GM21737 (cell line): ENCODE measurements at regions not wholly inside any gene's neighbourhood (a gene's known extent, or its start where the extent isn't known, plus 50 kb on each side); places are given as distances from the start of the nearest gene placed in this dataset.
"Not testable (repeated sequence)": the region's sequence is repeated elsewhere in the genome, so short reads cannot be mapped to it uniquely, and the experiment has no call there.

Experiments
- ATAC-seq: cut with Tn5 transposase; IDR thresholded peaks from one replicate; pipeline ENCODE4 v1.9.1; 2021; ENCODE audit warnings: mild to moderate bottlenecking, moderate library complexity; ENCODE audit not compliant: unreplicated experiment

DNA sequence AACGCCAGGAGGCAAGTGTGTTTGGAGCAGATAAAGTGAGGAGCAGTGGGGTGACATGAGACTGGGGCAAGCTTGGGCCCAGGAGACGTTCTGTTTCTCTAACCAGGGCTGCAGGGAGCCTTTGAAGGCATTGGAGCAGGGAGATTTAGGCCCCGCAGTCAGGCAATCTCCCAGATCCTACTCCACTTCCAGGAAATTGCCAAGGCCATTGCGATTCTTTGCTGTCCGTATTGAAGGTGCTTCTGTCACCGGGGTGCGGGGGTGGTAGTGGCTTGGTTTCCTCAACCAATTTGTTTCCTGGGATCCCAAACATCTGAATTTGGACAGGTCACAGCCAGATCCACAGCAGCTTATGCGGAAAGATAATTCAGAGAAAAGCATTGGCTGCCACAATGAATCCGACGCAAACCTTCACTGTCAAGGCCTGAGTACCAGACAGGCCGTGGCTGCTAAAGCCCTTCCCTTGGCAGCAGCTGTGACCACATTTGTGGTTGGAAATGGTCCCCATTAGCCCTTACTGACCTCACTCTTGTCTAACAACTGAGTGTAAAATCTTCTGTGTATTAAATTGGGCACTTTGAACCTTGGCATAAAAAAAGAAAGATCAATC is 385.6 kb downstream of the PTPRU start:
- ATAC-seq: no peak

DNA sequence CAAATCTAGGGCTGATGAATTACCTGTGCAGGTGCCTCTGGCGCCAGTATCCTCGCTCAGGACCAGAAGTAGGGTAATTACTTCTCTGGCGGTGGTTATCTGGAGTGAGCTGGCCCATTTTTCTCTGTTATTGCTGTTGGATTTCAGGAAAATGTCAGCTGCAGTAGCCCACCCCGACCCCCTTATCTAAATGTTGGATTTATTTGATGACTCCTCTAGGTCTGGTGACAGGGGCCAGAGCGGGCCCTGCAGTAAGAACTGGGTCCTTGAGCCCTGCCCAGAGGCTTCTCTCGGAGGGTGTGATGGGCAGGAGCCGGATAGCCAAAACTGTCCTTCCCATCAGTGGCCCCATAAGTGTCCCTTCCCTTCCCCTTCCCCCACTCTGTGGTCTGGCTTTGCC is 384.3 kb downstream of the PTPRU start:
- no peak for ATAC-seq

DNA sequence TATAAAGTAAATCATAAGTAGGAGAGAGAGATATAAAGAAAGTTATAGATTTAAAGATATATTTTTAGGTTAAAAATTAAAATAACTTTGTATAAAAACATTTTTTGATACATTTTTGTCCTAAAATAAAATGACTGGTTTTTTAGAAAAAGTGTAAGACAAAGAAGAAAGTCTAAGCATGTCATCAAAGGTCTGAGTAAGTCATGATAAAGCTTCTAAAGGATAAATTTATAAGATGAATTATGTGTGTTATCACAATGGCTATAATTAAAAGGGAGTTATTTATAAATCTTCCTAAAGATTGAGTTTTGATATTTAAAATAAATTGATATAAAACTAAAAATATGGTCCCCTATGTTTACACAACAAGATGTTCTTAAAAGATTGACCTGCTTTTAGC is 370.9 kb downstream of the PTPRU start:
- ATAC-seq: no peak

DNA sequence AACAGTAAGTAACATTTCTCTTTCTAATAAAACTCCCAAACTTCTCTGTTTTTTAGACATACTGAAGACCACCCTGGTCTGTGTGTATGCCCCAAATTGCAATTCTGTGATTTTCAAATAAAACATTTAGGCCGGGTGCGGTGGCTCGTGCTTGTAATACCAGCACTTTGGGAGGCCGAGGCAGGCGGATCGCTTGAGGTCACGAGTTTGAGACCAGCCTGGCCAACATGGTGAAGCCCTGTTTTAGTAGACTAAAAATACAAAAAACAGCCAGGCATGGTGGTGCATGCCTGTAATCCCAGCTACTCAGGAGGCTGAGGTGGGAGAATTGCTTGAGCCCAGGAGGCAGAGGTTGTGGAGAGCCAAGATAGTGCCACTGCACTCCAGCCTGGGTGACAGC is 368.5 kb downstream of the PTPRU start:
- not testable (repeated sequence) for ATAC-seq

DNA sequence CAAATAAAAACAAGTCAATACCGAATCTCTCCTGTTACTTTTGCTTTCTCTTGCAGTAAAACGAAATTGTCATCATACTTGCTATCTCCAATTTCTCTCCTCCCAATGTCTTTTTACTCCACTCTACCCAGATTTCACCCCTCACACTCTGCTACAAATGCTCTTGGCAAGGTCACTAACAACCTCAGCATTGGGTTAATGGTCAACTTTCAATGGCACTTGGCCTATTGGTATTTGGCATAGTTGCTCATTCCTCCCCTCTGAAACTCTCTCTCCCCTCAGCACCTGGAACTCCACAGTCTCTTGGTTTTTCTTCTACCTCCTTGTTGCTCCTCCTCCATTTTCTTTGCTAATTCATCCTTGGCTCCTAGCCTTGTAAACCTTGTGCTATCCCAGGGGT is 367.3 kb downstream of the PTPRU start:
- no peak for ATAC-seq

- ATAC-seq: no peak
Observed at GRCh38 chr1:29602203-29602602, 365.9 kb downstream of the PTPRU start.

GRCh38 chr1:29601021-29601420 is 364.7 kb downstream of the PTPRU start:
- no peak for ATAC-seq

DNA sequence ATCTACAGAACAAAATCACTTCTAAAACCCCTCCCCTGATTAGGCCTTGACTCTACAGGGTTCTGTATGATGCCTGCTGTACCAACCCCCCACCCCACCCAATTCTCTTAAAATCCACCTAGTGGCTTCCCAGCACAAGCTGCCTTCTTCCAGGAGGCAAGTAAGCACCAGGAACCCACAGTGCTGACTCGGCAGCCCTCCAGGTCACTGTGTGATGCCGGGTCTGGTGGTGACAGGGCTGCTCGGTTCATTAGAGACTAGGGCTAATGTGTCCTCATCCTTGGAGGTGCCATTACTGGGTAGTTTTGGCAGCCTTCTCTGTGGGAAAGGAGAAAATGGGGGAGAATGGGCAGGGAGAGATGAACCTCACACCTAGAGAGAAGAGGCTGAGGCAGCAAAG is 363.5 kb downstream of the PTPRU start:
- ATAC-seq: no peak

GRCh38 chr1:29599071-29599470 is 362.7 kb downstream of the PTPRU start:
- no peak for ATAC-seq

DNA sequence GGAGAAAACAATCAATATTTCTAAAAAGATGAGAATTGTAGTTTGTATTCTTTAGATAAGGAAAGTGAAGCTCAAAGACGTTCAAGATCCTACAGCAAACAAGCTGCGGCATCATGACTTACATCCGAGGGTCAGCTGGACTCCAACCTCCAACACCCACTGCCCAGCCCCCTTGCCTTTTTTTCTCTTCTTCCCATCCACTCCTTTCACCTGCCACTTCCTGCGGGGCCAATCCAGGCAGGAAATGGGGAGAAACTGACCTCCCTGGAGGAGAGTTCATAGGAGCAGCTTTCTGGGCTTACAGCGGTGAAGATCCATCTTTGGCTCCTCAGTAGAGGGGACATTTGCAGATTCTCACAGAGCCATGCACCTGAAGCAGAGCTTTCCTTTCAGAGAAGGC is 361.5 kb downstream of the PTPRU start:
- no peak for ATAC-seq

GRCh38 chr1:29593601-29594382 is 357.5 kb downstream of the PTPRU start:
- ATAC-seq: no peak

- no peak for ATAC-seq
Observed at GRCh38 chr1:29592731-29593130, 356.4 kb downstream of the PTPRU start.

- no peak for ATAC-seq
Observed at GRCh38 chr1:29592261-29592615, 355.9 kb downstream of the PTPRU start.

DNA sequence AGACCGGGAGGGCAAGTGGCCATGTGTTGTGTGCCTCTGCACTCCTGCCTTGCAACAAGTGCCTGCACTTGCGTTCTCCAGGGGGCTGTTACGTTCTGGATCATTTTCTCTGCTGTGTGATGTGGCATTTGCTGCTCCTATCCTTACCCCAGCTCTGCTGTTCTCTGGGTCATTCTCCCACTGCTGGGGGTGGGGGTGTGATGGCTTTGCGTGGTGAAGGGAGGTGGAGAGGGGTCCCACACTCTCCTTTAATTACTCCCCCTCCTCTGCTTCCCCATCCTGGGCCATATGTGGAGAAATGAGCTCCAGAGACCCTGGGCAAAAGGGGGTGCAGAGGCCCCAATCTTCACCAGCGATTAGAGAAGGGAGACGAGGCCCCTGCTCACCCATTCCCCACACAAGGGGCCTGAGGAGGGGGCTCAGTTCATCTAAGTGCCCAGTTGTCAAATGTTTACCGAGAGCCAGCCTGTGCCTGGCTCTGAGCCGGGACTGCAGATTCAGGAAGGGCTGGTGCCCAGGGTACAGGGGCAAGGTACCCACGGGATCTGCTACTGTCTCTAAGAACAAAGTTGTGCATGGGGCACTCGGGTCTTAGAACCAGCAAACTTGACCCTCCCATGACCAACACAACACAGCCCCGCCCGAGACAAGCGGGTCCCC is 355.4 kb downstream of the PTPRU start:
- ATAC-seq: no peak

DNA sequence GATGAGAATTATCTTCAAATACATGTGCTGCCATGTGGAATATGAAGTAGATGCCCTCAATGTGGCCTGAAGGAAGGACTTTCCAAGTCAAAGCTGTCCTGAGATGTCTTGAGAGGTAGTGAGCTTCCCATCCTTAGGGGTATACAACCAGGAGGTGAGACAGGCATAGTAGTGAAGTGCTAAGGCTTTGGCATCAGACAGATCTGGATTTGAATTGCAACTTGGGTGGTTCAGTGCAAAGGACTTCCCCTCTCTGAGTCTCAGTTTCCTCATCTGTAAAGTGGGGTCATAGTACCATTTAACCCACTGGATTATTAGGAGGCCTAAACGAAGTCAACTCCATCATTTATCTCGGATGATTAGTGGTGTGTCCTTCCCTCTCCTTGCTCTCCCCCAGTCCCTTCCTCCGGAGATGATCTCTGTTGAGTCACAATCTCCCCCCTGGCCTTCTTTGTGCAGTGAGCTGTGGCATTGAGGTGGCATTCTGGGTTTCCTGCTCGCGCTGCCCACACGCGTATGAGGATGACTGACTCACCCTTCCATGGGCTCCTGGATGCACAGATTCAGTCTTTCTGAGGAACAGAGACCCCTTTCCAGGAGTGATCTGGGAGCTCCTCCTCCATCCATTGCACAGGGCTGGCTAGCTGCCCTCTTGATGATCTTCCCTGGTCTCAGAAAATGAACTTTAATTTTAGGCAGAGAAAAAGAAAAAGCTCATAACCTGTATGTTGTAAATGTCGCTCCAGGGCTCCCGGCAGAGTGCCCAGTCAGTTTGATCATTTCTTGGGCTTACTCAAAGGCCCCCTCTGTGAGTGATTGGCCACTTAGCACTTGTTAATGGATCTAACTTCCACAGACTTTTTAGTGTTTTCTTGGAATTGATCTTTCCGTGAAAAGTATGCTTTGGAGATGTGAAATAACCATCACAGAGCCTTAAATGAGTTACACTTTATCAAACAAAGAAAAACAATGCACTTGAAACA is 354.6 kb downstream of the PTPRU start:
- ATAC-seq: no peak

- not testable (repeated sequence) for ATAC-seq
Observed at GRCh38 chr1:29589716-29590115, 353.4 kb downstream of the PTPRU start.

DNA sequence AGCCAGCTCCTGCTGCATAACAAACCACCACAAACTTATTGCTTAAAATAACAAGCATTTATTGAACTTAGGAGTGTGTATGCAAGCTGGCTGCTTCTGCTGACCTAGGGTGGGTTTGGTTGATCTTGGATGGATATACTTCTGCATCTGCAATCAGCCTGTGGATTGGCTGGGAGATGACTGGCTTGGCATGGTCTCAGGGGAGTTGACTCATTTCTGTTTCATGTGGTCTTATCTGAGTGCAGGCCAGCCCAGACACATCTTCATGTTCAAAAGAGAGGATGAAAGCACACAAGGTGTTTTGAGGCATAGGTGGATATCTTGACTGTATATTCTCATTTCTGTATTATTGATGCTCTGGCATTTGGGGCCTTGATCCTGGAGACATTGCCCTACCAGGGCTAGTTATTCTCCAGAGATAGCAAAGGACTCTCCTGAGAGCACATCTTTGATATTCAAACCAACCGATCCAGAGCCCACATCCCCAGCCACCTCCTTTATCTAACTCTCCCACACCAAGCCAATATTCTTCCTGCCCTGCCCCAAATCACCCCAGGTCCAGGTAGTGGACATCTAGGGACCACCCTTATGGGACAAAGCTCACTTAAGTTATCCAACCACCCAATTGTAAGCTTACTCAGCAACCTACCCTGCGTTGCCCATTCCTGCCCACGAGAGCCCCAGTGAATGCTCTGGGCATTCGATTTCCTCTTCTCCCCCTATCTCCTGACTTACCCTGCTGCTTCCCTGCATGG is 350.8 kb downstream of the PTPRU start:
- ATAC-seq: no peak

GRCh38 chr1:29586215-29586614 is 349.9 kb downstream of the PTPRU start:
- no peak for ATAC-seq

- no peak for ATAC-seq
Observed at GRCh38 chr1:29585656-29586055, 349.3 kb downstream of the PTPRU start.

DNA sequence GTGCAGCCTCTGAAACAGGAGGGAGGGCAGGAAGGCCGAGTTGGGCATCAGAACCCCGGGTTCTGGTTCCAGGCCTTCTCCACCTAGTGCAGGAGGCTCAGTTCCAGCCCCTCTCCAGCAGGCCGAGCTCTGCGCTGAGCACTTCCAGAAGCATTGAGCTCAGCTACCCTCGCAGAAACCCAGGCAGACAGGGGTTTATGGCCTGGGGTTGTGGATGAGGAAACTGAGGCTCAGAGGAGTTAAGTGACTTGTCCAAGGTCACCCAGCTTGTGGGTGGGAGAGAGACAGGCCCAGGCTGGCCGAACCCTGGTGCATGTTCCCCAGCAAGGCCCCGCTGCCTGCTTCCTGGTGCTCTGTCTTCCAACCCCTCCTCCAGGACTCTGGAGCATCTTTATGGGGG is 348.9 kb downstream of the PTPRU start:
- ATAC-seq: no peak
